ENCODE measurements at regions not wholly inside any gene's neighbourhood (a gene's known extent, or its start where the extent isn't known, plus 50 kb on each side); places are given as distances from the start of the nearest gene placed in this dataset.

DNA sequence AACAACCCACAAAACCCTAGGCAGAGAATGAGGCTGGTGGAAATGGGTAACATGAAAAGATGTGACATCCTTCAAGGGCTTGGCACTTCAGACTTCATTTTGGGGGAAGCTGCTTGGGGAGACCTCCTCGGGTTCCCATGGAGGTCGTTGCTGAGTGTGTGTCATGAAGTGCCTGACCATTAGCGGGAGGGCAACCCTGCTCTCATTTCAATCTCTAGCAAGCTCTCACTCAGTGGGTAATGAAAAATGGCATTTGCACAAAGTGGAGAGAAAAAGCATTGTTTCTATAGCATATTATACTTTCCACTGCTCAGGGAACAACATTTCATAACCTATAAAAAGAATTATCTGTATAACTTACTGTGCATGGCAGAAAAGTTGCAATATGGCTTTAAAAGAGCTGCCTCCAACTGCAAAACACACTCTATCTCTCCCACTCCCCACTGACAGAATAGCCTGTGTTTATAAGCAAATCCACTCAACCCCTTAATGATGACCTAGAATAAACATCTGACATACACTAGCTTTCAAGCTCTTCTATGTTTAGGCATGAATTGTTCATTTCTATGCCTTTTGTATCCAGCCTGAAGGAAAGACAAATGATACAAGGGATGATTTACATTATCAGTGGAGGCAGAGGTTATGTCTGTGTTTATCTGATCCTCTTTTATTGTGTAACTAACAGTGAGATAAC lies 357.2 kb downstream of the ZSWIM6 start:
- no peak for DNase-seq

DNA sequence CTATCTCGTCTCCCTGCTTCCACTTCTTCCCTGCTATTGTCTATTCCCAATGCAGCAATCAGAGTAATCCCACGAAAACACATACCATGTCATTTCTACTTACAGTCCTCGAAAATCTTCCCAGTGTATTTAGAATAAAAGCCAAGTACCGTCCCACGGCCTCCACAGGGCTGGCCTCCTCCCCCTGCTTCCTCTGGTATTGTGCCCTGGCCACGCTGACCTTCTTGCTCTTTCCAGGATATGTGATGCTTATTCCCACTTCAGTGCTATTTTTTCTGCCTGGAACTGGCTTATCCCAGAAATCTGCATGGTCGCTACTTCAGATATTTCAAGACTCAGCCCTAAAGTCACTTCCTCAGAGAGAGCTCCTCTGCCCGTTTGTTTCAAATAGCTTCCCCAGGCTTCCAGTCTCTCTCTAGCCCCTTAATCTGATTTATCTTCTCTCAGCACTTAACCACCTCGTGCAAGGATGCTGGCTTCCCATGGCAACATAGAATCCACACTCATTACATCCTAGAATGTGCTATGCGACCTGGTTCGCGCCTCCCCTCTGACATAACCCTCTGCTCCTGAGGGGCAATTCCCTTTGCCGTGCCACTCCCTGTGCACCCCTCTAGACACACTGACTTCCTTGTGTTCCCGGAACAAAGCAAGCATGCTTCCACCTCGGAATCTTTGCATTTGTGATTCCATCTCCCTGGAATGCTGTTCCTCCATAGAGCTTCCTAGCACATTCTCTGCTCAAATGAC lies 365.9 kb downstream of the ZSWIM6 start:
- DNase-seq = no peak

DNA sequence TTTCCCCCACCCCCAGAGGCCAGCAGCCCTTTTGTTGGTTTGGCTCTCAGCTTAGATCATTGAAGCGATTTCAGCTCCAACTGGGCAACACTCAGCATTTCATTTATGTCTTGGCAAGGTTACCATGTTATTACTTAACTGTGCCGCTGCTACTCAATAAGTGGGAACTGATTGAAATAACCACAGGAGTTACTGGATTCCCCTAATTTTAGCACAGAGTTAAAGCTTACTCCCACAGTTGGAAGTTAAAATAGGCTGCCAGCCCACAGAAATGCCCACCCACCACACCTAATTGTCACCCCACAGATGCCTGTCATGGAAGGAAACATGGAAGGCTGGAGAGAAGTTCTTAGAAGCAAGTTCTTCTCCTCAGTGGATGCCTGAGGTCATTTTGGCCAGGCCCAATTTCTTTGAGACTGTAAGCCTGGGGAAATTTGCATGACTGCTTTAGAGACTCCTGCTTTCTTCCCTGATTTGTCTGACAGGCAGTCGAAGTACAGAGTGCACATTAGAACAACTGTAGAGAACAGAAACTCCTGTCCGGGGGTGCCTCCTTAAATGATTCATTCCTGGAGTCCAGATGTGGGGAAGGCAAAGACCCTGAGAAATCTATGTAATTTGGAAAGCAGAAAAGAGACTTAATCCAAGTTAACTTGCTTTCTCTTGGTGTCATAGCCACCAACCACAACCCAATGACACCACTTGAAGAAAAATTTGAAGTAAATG lies 370.0 kb downstream of the ZSWIM6 start:
- DNase-seq = no peak

DNA sequence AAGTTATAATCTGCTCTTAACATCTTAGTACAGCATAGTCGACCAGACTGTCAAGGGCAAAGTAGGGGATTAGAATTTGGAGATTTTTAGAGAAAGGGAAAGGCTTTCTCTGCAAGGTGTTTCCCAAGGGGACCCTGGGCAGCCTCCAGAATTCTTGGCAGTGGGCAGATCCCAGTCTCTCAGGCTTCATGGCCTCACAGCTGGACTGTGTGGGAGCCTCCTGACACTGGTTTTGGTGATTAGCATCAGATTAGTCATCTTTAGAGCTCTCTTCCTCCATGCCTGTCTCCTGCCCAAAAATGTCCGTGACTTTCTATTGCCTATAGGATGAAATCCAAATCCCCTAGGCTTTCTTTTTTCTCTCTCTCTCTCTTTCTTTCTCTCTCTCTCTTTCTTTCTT lies 370.7 kb downstream of the ZSWIM6 start:
- DNase-seq = no peak

DNA sequence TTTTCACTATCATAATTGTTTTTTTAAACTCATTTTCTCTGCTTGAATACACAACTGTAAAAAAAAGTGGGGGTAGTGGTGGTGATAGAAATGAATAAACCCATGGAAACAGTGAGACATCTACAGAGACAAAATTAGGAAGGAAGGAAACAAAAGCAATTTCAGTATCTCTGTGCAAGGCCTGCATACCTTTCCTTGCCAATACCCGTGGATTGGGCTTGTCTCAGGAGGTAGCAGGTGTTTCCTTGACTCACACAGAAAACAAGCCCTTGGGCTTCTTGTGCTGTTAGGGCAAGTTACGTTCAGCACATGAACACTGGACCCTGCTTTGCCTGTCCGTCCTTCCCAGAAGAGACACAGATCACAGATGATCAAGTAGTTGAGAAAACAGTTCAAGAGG lies 372.2 kb downstream of the ZSWIM6 start:
- no peak for DNase-seq

DNA sequence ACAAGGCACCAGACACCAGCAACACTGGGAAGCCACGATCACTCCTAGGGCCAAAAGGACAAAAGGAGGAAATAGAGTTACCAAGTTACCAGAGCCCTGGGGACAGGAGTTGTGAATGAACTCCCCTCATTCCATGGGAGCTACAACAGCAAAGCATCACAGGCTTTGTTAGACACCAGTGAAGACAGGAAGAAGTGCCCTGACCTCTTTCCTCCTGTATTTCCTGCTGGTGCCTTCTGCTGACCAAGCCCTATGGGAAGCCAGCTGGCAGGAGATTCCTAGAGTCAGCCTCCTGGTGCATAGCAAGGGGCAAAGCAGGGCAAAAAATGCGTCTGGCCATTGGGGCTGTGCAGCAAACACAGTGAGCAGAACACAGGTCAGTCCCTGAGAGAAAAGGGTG lies 374.7 kb downstream of the ZSWIM6 start:
- DNase-seq = no peak

DNA sequence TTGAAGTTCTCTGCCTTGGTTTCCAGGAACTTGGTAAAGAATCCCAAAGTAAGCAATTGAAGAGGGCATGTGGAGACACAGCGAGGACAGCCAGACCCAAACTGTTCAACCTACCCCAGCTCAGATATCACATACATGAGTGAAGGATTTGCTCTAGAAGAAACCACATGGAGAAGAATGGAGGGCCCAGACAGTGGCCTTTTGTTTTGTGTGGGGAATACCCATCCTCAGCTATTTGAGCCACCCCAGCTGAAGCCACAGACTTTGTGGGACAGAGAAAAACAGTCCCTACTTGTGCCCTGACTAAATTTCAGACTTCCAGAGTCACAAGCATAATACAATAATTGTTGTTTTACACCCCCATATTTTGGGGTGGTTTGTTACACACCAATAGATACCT lies 387.1 kb downstream of the ZSWIM6 start:
- no peak for DNase-seq

DNA sequence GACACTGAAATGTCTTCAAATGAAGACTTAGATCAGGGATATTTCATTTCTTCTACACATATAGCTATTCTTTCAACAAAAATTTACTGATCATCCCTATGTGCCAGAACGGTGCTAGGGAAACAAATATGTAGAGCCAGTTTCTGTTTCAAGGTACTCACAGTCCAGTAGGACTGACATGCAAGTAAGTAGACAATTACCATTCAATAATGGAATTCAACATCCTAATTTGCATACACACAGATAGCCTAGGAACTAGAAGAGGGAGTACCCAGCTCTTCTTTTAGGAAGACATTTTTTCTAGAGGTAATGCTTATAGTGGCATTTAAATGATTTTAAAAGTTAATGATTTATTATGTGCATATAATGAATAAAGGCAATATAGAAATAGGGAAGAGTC lies 388.8 kb downstream of the ZSWIM6 start:
- DNase-seq = no peak

DNA sequence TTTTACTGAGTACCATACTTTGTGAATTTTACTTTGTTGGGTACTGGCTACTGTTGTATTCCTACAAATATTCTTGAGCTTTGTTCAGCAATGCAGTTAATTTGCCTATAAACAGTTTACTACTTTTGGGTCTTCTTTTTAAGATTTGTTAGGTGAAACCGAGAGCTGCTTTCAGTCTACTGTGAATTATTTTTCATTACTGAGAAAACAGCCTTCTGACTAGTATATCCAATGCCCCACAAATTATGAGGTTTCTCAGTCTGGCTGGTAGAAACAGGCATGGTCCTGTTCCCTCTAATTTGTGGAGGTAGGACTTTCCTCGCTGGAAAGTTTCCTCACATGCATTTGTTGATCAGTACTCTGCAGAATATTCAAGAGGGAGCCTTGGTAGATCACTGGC lies 392.0 kb downstream of the ZSWIM6 start:
- no peak for DNase-seq

DNA sequence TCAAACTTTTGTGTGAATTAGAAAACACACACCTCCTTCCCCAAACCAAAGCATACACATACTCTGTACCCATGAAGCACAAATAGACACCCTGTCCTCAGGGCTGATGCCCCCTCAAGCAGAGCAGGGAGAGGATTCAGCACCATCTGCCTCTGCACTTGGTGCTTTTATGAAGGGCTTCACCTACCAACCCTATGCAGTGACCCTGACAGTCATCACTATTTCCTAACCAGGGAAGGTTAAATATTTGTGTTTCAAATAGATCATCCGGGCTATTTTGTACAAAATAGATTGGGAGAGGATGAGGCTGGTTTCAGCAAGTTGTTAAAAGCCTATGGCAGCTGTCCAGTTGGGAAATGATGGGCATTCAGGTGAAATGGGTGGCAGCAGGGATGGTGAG lies 396.2 kb downstream of the ZSWIM6 start:
- DNase-seq = no peak

DNA sequence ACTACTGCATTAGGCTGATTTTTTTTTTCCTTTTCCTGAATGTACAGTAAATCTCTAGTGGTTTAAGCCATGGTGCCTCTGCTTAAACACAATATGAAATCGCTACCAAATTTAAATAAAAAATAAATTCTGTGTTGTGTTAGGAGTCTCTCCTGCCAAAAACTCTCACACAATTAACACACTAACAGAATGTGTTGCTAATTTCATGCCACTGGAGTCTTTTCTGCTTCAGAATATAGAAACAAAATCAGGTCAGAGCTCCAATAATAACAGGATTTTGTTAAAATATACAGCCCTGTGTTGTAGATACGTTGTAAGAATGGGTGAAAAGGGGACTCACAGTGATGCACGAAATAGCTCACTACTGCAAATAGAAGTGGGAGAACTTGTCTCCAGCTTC lies 398.8 kb downstream of the ZSWIM6 start:
- no peak for DNase-seq

DNA sequence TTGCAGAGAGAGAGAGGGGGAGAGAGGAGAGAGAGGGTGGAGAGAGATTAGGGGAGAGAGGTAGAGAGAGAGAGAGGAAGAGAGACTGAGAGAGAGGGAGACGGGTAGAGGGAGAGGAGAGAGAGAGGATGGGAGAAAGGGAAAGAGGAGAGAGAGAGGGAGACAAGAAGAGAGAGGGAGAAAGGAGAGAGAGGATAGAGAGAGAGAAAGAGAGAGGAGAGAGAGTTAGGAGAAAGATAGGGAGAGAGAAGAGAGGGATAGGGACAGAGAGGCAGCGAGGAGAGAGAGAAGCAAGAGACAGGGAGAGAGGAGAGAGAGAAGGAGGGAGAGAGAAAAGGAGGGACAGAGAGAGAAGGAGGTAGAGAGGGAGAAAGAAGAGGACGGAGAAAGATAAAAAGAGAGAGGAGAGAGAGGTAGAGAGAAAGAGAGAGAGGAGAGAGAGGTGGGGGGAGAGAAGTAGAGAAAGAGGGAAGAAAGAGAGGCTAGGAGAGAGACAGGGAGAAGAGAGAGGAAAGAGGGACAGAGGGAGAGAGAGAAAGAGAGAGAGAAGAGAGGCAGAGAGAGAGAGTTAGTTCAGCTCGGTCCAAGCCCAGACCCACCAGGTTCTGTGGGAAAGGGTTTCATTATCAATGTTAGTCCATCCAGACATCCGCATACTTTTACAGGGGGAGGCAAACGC lies 399.3 kb downstream of the ZSWIM6 start:
- no peak for DNase-seq

DNA sequence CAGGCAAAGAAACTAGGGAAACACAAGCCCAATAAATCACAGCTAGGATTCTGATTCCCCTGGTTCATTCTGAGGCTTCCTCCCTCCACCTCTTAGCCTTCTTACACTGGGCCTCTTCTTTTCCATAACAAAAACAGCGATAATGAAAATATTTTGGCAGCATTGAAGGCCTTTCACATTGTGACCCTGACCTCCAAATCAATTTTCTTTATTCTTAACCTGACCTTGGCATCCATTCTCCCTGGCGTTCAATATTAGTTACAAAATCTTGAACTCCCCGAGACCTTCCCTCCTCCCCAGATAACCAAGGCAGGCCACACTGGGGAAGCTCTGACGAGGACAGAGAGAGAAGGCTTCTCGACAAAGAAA lies 399.9 kb downstream of the ZSWIM6 start:
- DNase-seq = no peak

DNA sequence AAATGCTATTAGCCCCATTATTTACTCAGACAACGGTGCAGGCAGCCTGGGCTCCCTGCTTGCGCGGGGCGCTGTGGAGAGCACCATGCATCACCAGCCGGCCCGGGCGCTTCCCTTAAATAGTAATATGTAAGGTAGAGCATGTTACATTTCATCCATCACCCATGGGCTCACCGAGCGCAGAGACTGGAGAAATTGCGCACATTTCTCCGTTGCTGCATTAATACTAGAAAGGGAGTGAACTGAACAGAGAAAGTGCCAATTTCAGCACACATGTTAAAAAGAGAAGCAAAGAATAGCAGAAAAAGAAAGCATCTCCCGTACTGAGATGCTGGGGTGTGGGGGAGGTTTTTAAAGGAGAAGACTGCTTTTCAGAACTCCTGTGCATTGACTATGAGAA lies 400.3 kb downstream of the ZSWIM6 start:
- no peak for DNase-seq

DNA sequence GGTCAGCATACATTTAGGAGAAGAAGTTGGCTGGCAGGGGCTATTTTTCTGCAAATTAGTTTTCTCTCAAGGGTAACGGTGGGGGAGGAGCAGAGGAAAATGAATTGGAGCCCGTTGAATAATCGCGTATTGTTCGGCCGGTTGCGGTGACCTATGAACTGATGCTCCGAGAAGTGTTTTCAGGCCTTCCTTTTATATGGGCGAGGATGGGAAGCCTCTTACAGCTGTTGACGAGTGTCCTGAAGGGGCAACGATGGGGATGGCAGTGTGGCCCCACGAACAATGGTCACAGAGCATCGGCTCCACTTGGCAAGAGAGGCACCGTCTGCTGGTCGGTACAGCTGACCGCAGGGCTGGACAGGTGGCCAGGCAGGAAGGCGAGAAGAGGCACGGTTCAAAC lies 400.7 kb downstream of the ZSWIM6 start:
- DNase-seq = no peak

DNA sequence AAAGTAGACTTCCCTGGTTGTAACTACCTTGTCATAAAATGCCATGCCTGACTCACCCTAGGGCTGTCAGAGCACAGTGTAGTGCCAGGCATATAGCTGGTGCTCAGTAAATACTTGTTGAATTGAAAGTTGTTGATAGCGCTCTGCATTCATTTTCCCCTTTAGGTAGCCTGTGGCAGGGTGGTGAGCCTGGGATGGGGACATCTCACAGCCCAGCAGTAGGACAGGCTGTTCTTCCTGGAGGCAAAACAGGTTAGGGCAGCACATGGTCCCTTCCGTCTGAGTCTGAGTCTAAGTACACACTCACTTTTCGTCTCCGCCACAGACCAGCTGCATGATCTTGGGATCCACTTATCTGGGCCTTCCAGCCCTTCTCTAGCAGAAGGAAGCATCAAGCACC lies 401.9 kb downstream of the ZSWIM6 start:
- DNase-seq = no peak

DNA sequence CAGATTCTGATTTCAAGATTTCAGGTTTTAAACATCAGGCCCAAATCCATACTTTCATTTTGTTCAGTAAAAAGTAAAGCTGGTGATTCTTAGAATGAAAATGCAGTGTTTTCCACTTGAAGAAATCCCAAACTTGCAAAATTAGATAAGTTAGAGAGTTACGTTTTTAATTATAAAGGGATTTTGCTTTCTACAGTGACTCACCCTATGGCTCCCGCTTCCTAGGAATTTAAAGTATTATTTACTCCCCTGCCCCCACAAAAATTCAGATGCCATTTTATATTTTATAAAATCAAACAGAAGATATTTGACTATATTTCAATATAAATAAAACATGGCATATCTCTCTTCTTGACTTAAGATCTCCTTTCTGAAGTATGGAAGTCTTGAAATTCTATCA lies 402.9 kb downstream of the ZSWIM6 start:
- no peak for DNase-seq

DNA sequence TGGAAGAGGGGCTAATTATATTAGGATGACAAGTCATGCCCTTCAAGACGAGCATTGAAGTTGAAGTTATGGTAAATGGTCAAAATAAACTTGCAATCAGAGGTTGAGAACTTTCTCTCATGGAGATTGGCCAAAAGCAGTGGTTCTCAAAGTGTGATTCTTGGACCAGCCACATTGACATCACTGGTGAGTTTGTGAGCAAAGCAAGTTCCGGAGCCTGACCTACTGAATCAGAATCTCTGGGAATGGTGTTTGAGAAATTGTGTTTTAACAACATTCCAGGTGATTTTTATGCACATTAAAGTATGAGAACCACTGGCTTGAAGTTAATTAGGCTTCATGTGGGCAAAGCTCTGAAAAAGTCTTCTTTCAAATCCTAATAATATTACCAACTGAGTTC lies 403.5 kb downstream of the ZSWIM6 start:
- DNase-seq = no peak

DNA sequence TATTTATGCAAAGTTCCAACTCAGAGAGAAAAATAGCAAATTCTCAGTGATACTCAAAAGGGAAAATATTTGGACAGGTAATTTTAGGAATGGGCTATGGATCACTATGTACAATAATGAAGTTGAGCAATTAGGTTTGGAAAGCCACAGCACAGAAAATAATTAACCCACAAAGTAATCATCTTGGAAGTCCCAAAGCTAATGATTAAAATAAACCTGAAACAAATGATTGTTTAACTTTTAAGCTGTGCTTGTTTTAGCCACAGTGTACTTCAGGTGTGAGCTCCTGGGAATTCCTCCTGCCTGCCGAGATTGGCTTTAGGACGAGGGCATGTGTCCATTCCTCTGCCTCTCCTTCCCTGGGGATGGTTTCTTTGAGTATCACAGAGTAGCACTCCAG lies 403.9 kb downstream of the ZSWIM6 start:
- no peak for DNase-seq

DNA sequence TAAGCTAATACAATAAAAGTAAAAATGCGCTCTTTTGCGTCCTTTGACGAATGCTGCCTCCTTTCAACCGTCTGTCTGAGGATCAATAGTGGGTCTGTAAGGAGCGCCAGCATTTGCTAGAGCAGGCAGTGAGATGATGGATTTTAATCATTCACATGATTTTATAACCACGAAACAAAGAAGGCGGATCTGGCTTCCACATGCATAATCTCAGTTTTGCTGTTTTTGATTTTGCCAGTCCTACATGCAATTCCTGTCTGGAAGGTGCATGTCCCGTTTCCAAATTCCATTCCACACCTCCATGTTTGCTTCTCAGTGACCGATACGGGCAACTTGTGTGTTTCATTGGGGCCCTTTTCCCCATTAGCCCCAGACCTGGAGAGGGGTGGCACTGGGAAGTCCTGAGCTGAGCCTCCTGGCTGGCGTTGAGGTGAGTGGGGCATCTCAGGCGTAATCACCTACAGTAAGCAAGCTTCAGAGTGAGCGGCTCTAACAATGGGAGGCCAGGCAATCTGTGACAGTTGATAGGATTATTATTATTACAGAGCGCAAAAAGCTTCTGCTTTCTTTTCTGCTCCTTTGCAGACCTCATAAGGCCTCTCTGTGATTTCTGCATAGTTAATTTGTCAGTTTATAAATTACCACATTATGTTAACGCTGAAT lies 405.4 kb downstream of the ZSWIM6 start:
- no peak for DNase-seq

DNA sequence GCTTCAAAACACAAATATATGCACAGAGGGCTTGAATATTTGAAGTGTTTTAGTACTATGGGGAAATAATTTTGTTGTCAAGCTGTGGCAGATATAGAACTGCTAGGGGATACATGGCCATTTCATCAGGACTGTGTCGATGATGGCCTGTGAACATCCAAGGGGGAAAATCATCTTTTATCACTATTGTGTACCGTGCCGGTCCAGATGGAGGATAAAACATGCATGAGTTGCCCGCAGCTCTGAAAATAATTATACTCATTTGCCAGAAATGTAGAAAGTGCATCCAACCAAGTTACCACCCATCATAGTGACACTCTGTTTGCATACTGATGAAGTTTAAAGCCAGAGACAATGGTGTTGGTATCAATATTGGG lies 405.9 kb downstream of the ZSWIM6 start:
- DNase-seq = no peak

DNA sequence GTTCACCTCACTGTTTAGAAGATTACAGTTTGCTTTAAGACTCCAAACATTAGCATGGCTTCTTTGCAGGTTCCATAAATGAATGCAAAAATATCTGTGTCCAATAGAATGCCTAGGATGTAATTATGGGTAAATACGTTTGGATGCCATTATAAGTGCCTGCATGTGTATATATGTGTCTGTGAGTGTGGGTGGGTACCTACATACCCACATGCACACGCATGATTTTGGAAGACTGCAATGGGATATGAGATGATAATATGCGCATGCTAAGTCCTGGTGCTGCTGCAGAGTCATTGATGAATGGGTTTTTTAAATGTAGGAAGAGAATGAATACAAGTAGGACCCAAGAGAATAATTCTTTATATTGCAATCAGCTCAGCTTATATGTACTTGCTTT lies 406.4 kb downstream of the ZSWIM6 start:
- no peak for DNase-seq
